GM21360 (cell line): ENCODE measurements at regions not wholly inside any gene's neighbourhood (a gene's known extent, or its start where the extent isn't known, plus 50 kb on each side); places are given as distances from the start of the nearest gene placed in this dataset.

ENCODE experiments used
- ATAC-seq: cut with Tn5 transposase; IDR thresholded peaks from one replicate; pipeline ENCODE4 v1.9.1; 2021; ENCODE audit warnings: mild to moderate bottlenecking, moderate library complexity; ENCODE audit not compliant: unreplicated experiment

- peak; percentile 91 for ATAC-seq
Observed at GRCh38 chr18:26621161-26622026, 73.0 kb upstream of the KCTD1 start.

GRCh38 chr18:26619350-26619749 lies 71.0 kb upstream of the KCTD1 start:
- no peak for ATAC-seq

GRCh38 chr18:26618135-26618534 lies 69.8 kb upstream of the KCTD1 start:
- ATAC-seq = no peak

GRCh38 chr18:26617151-26617554 lies 68.8 kb upstream of the KCTD1 start:
- no peak for ATAC-seq

- ATAC-seq = no peak
Observed at GRCh38 chr18:26614374-26614773, 66.0 kb upstream of the KCTD1 start.
